GM21576 (cell line): ENCODE measurements at regions not wholly inside any gene's neighbourhood (a gene's known extent, or its start where the extent isn't known, plus 50 kb on each side); places are given as distances from the start of the nearest gene placed in this dataset.

ENCODE experiments used
- ATAC-seq: cut with Tn5 transposase; IDR thresholded peaks from one replicate; pipeline ENCODE4 v1.9.1; 2021; ENCODE audit warnings: mild to moderate bottlenecking, moderate library complexity; ENCODE audit not compliant: unreplicated experiment

DNA sequence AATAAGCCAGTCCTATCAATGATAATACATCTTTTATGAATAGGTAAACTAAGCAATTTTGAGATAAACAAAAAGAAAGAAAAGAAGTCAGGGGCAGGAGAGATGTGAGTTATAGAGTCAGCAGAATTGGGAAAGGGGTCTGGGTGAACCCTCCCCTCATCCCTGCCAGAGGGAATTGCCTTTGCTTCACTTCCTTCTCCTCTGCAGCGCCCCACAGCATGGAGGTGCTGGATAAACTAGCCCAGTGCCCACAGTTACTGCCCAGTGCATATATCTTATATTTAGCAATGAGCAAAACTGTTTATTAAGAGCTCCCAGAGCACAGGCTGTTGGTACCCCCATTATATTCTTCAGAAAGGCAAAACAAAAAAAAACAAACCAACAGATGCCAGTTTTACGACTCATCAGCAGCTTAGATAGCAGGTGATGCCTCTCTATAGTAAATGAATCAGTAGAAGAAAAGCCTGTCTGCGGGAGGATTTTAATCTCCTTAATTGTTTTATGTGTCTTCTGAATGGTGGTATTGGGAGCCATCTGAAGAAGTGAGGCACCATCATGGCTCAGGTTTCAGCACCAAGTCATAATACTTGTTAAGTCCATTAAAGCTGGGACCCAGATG, 419.2 kb downstream of the EPM2A start:
- no peak for ATAC-seq

DNA sequence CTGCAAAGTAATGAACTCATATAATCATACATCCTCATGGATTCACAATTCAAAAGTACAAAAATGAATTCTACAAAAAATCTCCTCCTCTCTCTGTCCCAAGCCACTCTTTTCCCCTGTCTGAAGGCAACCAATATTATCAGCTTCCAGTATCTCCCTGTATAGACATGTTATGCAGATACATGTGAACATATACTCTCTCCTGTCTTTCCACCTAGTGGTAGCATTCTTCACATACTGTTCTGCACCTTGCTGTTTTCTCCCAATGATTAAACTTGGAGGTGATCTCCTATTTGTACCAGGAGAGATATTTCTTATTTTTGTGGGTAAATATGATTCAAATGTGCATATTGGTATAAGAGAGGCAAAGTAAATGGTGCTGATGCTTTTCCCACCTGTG, 416.4 kb downstream of the EPM2A start:
- ATAC-seq, result no peak

DNA sequence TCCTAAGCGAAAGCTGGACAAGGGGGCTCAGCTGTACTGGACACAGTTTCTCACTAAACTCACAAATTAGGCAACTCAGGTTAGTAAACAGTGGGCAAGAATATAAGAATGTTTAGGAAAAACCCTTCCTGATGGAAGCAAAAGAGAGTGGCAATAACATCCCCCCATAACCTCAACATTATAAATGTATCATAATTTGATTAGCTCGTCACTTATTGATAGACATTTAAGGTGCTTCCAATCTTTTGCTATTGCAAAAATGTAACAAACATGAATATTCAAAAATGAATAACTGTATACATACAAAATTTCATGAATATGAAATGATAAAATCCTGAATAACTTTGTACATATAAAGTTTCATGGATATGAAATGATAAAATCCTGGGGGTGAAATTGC, 415.7 kb downstream of the EPM2A start:
- no peak for ATAC-seq

DNA sequence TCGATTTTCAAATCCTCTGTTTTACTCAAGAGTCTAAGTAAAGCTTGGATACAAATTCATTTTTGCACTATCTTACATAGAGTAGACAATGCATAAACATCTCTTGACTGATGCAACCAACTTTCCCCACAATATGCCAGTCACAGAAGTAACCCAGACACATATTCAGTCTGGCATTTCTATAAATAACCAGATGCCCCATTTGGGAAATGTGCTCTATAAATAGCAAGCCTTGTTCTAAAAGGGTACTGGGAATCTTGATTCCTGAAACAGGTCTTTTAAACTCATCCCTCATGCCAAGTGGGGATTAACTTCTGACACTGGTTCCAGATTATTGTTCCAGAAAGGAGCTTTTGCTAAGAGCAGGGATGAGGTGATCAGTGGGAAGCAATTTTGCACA, 411.7 kb downstream of the EPM2A start:
- ATAC-seq, result no peak

DNA sequence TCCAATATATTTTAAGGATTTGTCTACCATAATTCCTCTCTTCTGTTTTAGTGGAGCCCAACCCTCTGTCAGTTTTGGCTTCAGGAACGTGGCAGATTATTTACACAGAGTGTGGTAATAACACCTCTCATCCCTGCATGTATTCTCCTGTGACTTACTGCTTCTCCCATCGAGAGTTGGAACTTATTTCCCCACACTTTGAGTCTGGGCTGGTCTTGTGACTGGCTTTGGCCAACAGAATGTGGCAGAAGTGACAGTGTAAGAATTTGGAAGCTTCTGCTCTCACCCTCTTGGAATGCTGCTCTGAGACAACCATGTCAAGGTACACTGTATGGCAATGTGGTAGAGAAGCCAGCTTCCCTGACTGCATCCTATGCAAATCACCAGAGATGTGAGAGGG, 407.7 kb downstream of the EPM2A start:
- ATAC-seq, result no peak

DNA sequence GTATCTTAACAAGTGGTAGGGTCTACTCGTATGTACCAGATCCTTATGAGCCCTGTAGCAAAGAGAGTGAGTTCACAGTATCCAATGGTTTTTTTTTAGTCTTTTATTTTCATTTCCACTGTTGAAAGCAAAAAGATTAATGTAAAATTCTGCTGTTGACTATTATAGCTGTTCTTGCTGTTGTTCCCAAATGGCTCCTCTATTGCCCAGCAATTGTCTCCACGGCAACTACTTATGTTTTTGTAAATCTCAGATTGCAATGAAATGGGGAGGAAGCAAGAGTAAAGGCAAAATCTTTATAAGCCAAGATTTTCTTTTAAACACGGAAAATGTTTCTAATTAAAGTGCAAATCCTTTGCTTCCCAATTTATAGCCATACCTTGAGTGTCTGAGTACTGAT, 406.1 kb downstream of the EPM2A start:
- no peak for ATAC-seq

DNA sequence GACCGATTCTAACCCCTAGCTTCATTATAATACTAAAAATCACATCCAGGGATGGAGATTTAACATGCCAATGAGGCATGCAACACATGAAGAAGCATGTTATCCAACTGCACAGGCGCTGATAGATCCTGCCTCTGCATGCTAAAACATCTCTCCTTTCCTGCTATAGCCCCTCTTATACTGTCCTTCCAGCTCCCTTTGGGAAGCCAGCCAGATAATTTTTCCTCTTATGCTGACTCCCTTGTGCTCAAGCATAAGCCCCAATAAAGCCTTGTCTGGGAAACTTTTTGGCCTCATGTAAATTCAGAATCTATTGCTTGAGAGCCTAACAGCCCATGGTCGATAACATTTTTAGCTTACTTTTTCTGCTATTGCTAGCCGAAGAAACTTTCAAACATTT, 404.3 kb downstream of the EPM2A start:
- no peak for ATAC-seq

DNA sequence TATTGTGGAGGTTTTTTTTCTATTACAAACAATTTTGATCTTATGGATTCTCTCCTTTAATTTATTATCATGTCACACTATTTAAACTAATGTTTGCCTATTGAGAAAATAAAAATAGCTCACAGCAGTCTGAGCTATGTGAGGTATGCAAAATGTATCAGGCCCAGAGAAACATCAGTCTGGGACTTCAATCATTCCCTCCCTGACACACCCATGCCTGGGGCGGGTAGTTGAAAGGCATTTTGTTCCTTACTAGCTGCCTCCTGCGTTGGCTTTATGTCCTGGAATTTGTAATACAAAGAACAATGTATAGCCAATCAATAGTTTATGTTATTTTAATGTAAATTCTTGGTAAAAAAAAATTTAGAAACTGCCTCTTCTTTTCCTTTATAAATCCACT, 403.3 kb downstream of the EPM2A start:
- no peak for ATAC-seq

DNA sequence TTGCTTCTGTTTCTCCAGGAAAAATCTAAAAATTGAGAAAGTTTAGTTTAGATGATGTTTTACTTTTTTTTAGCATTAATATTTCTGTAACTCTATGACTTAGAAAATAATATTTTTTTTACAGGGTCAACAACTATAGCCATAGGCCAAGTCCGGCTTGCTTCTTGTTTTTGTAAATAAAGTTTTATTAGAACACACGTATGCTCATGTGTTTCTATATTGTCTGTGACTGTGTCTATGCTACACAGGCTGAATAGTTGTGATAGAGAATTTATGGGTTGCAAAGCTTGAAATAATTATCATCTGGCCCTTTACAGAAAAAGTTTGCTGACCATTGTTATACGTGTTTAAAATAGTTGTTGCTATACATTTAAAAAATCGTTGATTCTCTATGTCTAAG, 399.2 kb downstream of the EPM2A start:
- ATAC-seq, result no peak

DNA sequence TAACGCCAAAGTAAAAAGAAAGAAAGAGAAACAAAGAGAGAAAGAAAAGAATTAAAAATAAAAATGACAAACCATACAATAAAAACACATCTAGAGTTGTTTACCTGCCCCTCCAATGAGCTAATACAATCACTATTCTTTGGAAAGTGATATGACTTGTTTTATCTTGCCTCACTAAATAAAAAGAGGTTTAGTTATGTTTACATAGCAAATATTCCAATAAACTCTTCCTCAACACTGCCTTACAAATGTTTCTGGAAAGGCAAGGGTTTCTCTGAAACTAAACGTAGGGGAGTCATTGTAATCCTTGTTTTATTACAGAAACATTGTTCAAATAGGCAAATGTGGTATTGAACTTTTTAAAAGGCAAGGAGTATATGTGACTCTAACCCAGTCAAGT, 396.2 kb downstream of the EPM2A start:
- no peak for ATAC-seq

DNA sequence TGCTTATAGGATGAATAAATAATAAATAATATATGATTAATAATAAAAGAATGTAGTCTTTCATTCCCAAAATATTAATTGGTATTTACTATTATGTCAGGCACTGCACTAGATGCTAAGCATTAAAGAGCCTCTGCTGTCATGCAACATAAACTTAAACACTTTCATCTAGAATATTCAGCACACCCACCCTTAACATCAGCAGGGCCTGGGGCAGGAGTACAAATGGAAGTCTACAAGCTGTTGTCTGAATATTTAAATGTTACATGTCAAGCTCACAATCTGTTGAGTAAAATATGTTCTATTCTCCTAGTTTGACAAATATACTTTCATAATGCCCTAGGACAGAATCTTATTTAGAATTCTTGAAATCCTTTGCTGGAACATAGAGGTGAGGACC, 395.1 kb downstream of the EPM2A start:
- ATAC-seq, result no peak

DNA sequence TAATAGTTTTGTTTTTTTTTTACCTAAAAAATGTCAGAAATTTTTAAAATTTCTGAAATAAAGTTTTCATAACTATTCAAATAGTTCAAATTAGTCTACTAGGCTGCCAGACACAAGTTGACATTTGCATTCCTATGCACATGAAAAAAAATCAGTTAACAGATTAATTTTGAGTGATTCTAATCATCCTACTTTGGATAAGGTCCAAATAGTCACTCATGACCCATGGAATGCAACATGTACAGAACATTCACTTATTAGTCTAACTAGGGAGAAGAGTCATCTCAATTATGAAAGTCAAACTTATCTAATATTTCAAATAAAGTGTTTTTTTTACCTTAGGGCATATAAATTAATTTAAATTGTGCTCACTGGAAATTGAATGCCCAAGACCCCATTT, 390.2 kb downstream of the EPM2A start:
- ATAC-seq, result no peak

DNA sequence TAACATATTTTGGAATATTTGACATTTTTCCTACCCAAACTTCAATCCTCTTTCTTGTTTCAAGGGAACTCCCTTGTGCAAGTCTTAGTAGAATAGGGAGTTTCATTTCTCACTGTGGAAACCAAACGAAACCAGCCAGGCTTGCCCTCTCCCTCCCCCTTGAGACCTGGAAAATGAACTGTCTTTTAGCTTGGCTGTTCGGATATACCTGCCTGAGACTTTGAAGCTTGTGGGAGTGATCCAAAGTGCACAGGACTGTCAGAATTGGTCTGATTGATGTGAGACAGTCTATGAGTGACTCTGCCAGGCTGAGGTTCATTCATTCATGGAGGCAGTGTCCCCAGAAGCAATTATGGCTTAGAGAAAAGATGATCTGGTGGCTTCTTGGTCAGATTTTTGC, 388.1 kb downstream of the EPM2A start:
- no peak for ATAC-seq

DNA sequence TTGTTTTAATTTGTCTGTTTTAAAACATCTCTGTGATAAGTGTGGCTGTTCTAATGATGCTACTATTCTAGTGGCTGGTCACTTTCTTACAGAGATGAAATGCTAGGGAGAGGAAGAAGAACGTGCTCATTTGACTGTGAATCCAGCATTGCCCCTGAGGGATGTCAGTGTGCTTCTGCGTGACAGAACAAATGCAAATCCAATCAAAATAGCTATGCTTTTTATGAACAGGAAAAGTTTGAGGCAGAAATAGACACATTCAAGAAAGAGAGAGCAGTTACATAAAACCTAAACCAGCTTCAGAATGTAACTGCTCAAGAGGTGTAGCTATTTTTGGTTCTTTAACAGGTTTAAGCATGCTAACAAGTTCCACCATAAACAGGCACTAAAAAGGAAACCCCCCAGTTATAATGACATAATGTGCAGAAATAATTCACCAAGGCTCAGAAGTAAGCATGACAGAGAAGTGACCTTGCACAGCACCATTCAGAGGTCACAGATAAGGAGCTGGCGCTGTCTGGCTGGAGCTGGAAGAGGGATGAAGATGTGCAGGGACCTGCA, 385.3 kb downstream of the EPM2A start:
- peak; percentile 75 for ATAC-seq

DNA sequence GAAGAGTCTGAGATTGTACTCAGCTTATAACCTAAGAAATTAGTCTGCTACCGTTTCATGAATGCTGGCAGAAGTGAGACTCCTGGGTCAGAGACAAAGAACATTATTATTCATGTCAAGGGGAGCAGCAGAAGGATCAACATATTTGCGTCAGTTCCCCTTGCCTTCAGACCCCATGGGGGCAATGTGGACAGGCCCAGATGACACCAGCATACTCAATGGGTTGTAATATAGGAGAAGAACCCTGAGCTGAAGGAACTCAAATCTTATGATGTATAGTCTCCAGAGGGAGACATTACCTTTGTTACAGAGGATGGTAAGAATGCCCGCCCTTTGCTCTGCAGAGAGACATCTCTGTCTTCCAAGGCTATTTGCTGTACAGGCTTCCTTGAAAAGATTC, 384.4 kb downstream of the EPM2A start:
- ATAC-seq, result no peak

DNA sequence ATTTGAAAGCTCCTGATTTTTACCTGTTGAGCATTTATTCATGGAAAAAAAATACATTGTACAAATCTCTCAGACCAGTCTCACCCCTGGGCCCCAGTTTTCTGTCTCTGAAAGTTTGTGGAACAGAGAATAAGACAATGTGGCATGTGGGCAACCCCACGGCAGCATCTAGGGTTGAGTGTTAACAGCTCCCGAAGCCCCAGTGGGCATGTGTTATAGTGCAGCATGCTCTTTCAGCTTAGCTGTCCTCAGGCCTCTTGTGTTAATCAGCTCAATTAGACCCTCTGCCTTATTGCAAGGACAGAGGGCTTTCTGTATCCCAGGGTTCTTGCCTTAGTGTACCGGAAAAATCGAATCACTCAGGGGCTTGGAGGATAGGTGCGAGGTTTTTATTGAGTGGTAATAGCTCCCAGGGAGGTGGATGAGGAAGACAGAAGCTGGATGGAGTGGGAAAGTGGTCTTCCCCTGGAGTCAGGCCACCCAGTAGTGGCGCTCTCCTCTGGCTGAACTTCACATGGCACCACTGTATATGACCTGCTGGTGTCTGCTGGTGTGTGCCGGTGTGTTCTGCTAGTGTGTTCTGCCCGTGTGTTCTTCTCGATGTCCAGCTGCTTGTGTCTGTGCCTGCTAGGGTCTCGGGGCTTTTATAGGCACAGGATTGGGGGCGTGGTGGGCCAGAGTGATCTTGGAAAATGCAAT, 382.8 kb downstream of the EPM2A start:
- no peak for ATAC-seq

DNA sequence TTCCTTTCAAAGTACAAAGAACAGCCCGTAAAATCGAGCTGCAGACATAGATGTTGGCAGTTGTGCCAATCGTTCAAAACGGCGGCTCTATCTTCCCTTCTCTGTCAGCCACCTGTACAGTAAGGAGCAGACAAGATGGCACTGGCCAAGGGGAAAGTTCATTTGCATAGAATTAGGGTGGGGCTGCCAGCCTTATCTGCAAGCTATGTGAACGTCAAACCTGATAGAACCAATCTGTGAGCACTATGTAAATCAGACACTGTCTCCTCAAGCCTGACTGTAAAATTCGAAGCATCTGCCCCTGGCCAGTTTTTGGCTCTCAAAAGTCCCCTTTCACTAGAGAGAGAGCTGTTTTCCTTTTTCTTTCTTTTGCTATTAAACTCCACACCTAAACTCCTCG, 374.5 kb downstream of the EPM2A start:
- no peak for ATAC-seq

DNA sequence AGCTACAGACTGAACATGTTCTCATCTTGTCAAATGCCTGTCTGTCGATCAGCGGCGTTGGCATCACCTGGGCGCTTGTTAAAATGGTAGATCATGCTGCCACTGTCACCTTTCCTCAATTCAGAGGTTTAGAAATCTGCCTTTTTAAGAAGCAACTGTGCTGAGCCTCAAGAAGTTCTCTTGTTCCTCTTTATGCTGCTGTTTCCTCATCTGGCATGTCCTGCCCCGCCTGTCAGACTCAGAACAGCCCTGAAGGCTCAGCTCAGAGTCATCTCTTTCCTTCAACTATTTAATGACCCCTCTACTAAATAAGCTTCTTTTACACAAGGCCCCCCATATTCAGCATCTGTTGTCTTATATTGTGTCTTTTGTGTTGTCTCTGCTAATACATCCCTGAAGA, 368.2 kb downstream of the EPM2A start:
- no peak for ATAC-seq

DNA sequence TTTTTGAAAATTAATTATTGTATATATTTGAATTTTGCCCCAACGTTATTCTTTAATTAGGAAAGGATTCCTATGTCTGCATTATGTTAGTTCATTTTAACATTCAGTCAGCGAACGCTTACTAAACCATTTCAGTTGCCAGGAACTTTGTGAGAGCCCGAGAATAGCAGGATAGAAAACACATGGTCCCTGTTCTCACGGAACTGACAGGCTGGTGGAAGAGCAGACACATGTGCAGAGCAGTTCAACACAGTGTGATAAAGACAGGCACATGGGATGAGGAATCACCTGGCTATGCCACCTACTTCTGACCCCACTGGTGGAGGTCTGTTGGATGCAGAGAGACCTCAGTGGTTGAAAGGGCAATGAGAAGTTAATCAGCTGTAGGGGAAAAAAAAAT, 367.2 kb downstream of the EPM2A start:
- no peak for ATAC-seq

DNA sequence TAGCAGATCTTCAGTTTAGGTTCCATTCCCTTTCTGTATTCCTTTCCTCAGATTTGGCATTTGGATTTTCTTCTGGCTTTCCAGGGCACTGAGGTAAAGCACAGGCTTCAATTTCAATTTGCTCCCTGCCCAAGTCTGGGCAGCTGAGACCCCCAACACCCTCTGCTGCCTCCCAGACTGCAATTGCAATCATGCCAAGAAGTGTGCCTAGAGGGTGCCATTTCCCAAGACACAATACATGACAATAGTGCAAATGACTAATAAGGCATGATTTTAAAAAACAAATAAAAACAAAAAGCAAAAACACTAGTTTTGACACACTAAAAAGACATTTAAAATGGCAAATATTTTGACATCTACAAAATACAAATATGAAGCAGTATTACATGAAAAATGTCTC, 364.8 kb downstream of the EPM2A start:
- ATAC-seq, result no peak

DNA sequence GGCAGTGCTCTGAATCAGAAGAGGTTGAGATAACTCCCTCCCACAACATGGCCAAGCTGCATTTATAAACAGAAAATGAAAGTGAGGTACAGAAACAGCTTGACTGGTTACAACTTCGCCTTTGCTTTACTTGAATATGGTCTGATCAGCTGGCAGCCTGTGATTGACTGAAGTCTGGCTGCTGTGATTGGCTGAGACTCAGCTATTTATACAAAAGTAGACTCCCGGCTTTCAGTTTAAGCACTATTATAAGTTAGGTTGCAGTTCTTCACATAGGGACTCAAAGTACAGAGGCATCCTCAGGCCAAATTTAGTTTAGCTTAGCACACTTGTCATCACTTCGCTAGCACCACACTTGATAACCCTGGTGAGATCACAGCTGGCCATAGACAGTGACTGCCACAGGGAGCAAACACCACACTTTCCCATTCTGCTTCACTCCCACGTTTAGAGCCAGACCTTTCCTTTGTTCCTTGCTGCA, 362.6 kb downstream of the EPM2A start:
- peak; percentile 98 for ATAC-seq

DNA sequence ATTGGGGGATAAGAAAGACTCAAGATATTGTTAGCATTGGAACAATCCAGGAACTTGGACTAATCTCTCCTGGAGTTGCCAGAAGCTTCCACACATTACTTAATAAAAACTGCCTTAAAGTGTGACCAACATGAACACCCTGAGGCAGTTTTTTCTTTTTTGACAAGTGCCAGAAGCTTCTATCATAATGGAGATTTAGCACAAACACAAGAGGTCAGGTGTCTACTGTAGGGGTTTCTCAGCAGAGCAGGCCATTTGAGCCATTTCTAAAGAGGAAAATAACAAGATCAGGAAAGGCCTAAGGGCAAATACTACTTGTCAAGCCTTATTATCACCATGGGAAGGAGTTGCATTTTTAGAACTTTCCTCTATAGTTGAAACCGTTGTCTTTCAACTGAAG, 361.5 kb downstream of the EPM2A start:
- no peak for ATAC-seq

DNA sequence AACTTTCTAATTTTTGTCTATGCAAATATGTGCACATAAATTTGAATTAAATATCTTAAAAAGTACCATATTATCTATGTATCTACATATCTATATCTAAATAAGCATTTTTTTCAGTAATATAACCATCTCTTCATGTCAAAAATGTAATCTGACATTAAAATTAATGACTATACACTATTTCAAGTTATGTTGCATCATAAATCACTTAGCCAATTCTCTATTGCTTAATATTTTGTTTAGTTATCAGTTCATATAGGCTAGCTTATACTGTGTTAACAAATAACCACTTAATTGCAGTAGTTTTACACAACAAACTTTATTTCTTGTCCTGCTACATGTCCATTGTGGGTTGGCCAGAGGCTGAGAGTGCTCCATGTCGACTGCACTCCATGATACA, 360.8 kb downstream of the EPM2A start:
- ATAC-seq, result no peak
